HG03039 (cell line): ENCODE measurements at regions not wholly inside any gene's neighbourhood (a gene's known extent, or its start where the extent isn't known, plus 50 kb on each side); places are given as distances from the start of the nearest gene placed in this dataset.

Source experiments
- ATAC-seq: cut with Tn5 transposase; IDR thresholded peaks from one replicate; pipeline ENCODE4 v1.9.1; 2021; ENCODE audit warnings: mild to moderate bottlenecking, moderate library complexity; ENCODE audit not compliant: unreplicated experiment

GRCh38 chr4:158010361-158010760 is 162.5 kb downstream of the GASK1B start:
- ATAC-seq, result no peak

GRCh38 chr4:158008551-158009218 is 164.1 kb downstream of the GASK1B start:
- ATAC-seq, result no peak

- no peak for ATAC-seq
Measured at GRCh38 chr4:158007566-158007965, 165.3 kb downstream of the GASK1B start.

- no peak for ATAC-seq
Measured at GRCh38 chr4:158006990-158007389, 165.8 kb downstream of the GASK1B start.

GRCh38 chr4:158005021-158005420 is 167.8 kb downstream of the GASK1B start:
- no peak for ATAC-seq

- no peak for ATAC-seq
Measured at GRCh38 chr4:158004101-158004500, 168.7 kb downstream of the GASK1B start.

GRCh38 chr4:158003212-158003611 is 169.6 kb downstream of the GASK1B start:
- no peak for ATAC-seq

GRCh38 chr4:158002173-158002572 is 170.7 kb downstream of the GASK1B start:
- no peak for ATAC-seq

- ATAC-seq, result no peak
Measured at GRCh38 chr4:158001756-158002155, 171.1 kb downstream of the GASK1B start.

- no peak for ATAC-seq
Measured at GRCh38 chr4:157999723-158000122, 173.1 kb downstream of the GASK1B start.

GRCh38 chr4:157997296-157997695 is 175.5 kb downstream of the GASK1B start:
- ATAC-seq, result no peak

GRCh38 chr4:157996061-157997028 is 176.5 kb downstream of the GASK1B start:
- ATAC-seq, result no peak

- no peak for ATAC-seq
Measured at GRCh38 chr4:157994863-157995262, 178.0 kb downstream of the GASK1B start.

GRCh38 chr4:157992948-157993839 is 179.6 kb downstream of the GASK1B start:
- ATAC-seq, result no peak

GRCh38 chr4:157992038-157992705 is 180.7 kb downstream of the GASK1B start:
- no peak for ATAC-seq

- ATAC-seq, result no peak
Measured at GRCh38 chr4:157988641-157989040, 184.2 kb downstream of the GASK1B start.

GRCh38 chr4:157984285-157984911 is 188.4 kb downstream of the GASK1B start:
- ATAC-seq, result no peak

- ATAC-seq, result no peak
Measured at GRCh38 chr4:157983300-157983699, 189.5 kb downstream of the GASK1B start.

- ATAC-seq, result no peak
Measured at GRCh38 chr4:157980158-157980557, 192.7 kb downstream of the GASK1B start.
